ENCODE measurements at regions not wholly inside any gene's neighbourhood (a gene's known extent, or its start where the extent isn't known, plus 50 kb on each side); places are given as distances from the start of the nearest gene placed in this dataset.
A peak's percentile ranks its signal among the peaks of the same experiment; 100 is the strongest.

DNA sequence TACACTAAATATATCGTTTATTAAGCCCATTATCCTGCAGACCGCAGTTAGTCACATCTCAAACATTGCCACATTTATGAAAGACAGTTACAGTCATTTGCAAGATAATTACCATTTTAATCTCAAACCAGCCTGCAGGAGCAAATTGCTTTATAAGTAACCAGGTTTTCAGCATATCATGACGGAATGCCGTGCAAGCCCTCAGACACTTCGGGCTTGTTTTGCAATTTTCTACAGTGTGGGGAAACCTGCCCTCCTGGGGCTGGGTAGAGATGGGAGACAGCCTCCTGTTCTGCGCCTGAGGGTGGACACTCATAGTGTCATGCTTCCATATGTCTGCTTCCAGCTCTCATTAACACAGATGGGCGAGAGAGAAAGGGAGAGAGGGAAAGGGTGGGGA lies 563.9 kb downstream of the NPHP4 start (continued):
- TF ChIP-seq ZFX (IDR thresholded peaks at IDR 0.05), result no peak
- no peak for TF ChIP-seq RAD21 (IDR thresholded peaks at IDR 0.05; ENCODE audit: low read depth)
- no peak for TF ChIP-seq CEBPB (IDR thresholded peaks at IDR 0.05; ENCODE audit: low read depth)

DNA sequence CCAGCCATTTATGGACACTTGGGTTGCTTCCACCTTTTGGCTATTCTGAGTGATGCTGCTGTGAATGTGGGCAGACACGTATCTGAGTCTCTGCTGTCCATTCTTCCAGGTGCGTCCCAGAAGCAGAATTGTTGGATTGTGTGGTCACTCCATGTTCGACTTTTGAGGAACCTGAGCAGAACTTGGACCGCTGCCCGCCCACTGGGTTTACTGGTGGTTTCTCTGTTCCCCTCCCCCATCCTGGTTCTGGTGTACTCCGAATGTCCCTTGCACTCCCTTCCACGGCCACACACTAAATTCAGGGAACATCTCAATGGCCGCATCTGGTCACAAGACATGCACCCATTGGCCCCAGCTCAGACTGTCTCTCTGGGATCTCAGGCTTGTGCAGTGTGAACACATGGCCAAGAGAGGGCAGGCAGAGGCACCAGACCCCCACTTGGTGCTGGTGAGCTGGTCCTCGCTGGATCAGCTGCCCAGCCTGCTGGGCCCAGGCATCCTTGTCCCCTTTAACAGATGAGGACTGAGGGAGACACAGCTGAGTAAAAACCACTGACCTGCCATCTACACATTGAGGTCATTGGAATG lies 565.1 kb downstream of the NPHP4 start:
- Histone ChIP-seq H3K79me2 (ENCODE audit: insufficient read depth, low read length) (no peaks in the 10 kb centered on the region), H3K27me3 (ENCODE audit: insufficient read depth, low read length) (peaks cover 22% of the 10 kb centered on the region; the same call in 1 of the 2 replicates), H4K20me1 (ENCODE audit: insufficient read depth) (no peaks in the 10 kb centered on the region), H3K4me3 (replicated peaks in 1 of 2; ENCODE audit: low read depth in 1 of 2, low read length in 2 of 2) (no peak overlapping the region), H3K9me3 (ENCODE audit: control insufficient read depth in 1 of 2, insufficient read depth in 1 of 2, low read depth in 1 of 2, low read length in 2 of 2) (no peaks in the 10 kb centered on the region), H3K36me3 (ENCODE audit: control insufficient read depth in 1 of 2, insufficient read depth in 2 of 2, low read length in 2 of 2) (no peaks in the 10 kb centered on the region), H3K4me2 (ENCODE audit: low read length) (no peak overlapping the region), H3K9ac (ENCODE audit: low read length) (no peak overlapping the region), H2AFZ (ENCODE audit: low read depth, low read length, poor library complexity, severe bottlenecking) (no peak overlapping the region), H3K9me2 (ENCODE audit: insufficient read depth) (no peaks in the 10 kb centered on the region), H3K4me1 (ENCODE audit: control insufficient read depth in 1 of 2, insufficient read depth in 2 of 2, low read length in 2 of 2) (peaks cover 0 to 10% of the 10 kb centered on the region in 2 experiments; a peak in 1 of 4 replicates), H3K27ac (ENCODE audit: low read depth, low read length) (no peak overlapping the region)
- ATAC-seq, result no peak
- ChIA-PET POLR2A (no interaction called here), RAD21 (ENCODE audit: low non-redundant PET in 1 of 2, low total read pairs in 2 of 2, uncharacterized antibody in 2 of 2, unreplicated experiment in 2 of 2) (no interaction called here), CTCF (no interaction called here)
- no TSS peak for BruUV-seq (replicated peaks)
- TF ChIP-seq, protein P1, sequence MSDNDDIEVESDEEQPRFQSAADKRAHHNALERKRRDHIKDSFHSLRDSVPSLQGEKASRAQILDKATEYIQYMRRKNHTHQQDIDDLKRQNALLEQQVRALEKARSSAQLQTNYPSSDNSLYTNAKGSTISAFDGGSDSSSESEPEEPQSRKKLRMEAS (IDR thresholded peaks at IDR 0.05), result no peak
- TF ChIP-seq ZFX (IDR thresholded peaks at IDR 0.05) (no peak), ELF1 (IDR thresholded peaks at IDR 0.05; ENCODE audit: borderline replicate concordance, low read depth) (no peak), SRF (IDR thresholded peaks at IDR 0.05; ENCODE audit: low read depth) (no peak)
- TF ChIP-seq, protein P2, sequence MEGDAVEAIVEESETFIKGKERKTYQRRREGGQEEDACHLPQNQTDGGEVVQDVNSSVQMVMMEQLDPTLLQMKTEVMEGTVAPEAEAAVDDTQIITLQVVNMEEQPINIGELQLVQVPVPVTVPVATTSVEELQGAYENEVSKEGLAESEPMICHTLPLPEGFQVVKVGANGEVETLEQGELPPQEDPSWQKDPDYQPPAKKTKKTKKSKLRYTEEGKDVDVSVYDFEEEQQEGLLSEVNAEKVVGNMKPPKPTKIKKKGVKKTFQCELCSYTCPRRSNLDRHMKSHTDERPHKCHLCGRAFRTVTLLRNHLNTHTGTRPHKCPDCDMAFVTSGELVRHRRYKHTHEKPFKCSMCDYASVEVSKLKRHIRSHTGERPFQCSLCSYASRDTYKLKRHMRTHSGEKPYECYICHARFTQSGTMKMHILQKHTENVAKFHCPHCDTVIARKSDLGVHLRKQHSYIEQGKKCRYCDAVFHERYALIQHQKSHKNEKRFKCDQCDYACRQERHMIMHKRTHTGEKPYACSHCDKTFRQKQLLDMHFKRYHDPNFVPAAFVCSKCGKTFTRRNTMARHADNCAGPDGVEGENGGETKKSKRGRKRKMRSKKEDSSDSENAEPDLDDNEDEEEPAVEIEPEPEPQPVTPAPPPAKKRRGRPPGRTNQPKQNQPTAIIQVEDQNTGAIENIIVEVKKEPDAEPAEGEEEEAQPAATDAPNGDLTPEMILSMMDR (IDR thresholded peaks at IDR 0.05 in 2 of 3, conservative IDR thresholded peaks at IDR 0.05 in 1 of 3; ENCODE audit: borderline replicate concordance in 1 of 3, insufficient read depth in 1 of 3, low read depth in 2 of 3, low read length in 2 of 3), result 0 out of 6 replicates have a peak, but pooled peaks of 1 of the 3 experiments have one; percentile 13
- intact Hi-C loops (cut with micrococcal nuclease), result no loop called here
- DNase-seq (ENCODE audit: low read depth, low spot score), result no peak

Measured in HCT116 (cell line).